HFFc6 (cell line): ENCODE measurements at regions not wholly inside any gene's neighbourhood (a gene's known extent, or its start where the extent isn't known, plus 50 kb on each side); places are given as distances from the start of the nearest gene placed in this dataset.
A peak's percentile ranks its signal among the peaks of the same experiment; 100 is the strongest.

Experiments
- DNase-seq: peaks from one replicate; pipeline ENCODE4 v3.0.0-alpha.2; 2018
- H3K27ac Mint-ChIP-seq: 2 replicates; pipeline ENCODE4 v1.8.0; 2020; ENCODE audit warnings: mild to moderate bottlenecking, mixed read lengths
- H3K27me3 Mint-ChIP-seq: 2 replicates; pipeline ENCODE4 v1.8.0; 2021; ENCODE audit warnings: mild to moderate bottlenecking, moderate library complexity, mixed read lengths; ENCODE audit not compliant: insufficient read depth
- H3K36me3 Mint-ChIP-seq: 2 replicates; pipeline ENCODE4 v1.8.0; 2021; ENCODE audit warnings: low read depth, mixed read lengths
- H3K4me1 Mint-ChIP-seq: 2 replicates; pipeline ENCODE4 v1.8.0; 2020; ENCODE audit warnings: low read depth, mixed read lengths
- H3K4me3 Mint-ChIP-seq: 2 replicates; pipeline ENCODE4 v1.8.0; 2020; ENCODE audit warnings: mild to moderate bottlenecking, moderate library complexity, mixed read lengths
- H3K9me3 Mint-ChIP-seq: 2 replicates; pipeline ENCODE4 v1.8.0; 2020; ENCODE audit warnings: mild to moderate bottlenecking, mixed read lengths
- CTCF ChIP-seq: fragments of 200-600 bp; sonication (generic); IDR thresholded peaks from 2 replicates; pipeline ENCODE4 v1.5.0; 2021; ENCODE audit warnings: antibody characterized with exemption, mild to moderate bottlenecking

GRCh38 chr3:15997274-15997943 is 177.1 kb upstream of the GALNT15 start:
- no peak overlapping the region for H3K4me3 Mint-ChIP-seq
- no peak for DNase-seq
- TF ChIP-seq CTCF = no peak
- H3K36me3 Mint-ChIP-seq = no peaks in the 10 kb centered on the region
- peaks cover 14% of the 10 kb centered on the region; the same call in 1 of the 2 replicates for H3K4me1 Mint-ChIP-seq
- no peaks in the 10 kb centered on the region for H3K9me3 Mint-ChIP-seq
- peaks cover 2% of the 10 kb centered on the region; the same call in 1 of the 2 replicates for H3K27me3 Mint-ChIP-seq
- H3K27ac Mint-ChIP-seq = no peak overlapping the region

GRCh38 chr3:15998911-15999310 is 175.6 kb upstream of the GALNT15 start:
- peaks cover 11% of the 10 kb centered on the region; the same call in 1 of the 2 replicates for H3K4me1 Mint-ChIP-seq
- H3K27me3 Mint-ChIP-seq = peaks cover 2% of the 10 kb centered on the region; the same call in 1 of the 2 replicates
- 0 out of 2 replicates have a peak, but pooled peaks cover 4% of the 10 kb centered on the region for H3K36me3 Mint-ChIP-seq
- no peak overlapping the region for H3K27ac Mint-ChIP-seq
- no peak for TF ChIP-seq CTCF
- H3K4me3 Mint-ChIP-seq = no peak overlapping the region
- no peak for DNase-seq
- H3K9me3 Mint-ChIP-seq = no peaks in the 10 kb centered on the region

- Mint-ChIP-seq H3K4me1 (peaks cover 2% of the 10 kb centered on the region), H3K36me3 (peaks cover 22% of the 10 kb centered on the region), H3K27me3 (peaks cover 2% of the 10 kb centered on the region; the same call in 1 of the 2 replicates), H3K4me3 (no peak overlapping the region), H3K9me3 (peaks cover 13% of the 10 kb centered on the region; the same call in 1 of the 2 replicates), H3K27ac (no peak overlapping the region)
- no peak for TF ChIP-seq CTCF
- DNase-seq = no peak
These were observed 169.7 kb upstream of the GALNT15 start for GRCh38 chr3:16004812-16005211.

GRCh38 chr3:16011376-16011775 is 163.1 kb upstream of the GALNT15 start:
- DNase-seq = no peak
- TF ChIP-seq CTCF = no peak

GRCh38 chr3:16012086-16012485 is 162.4 kb upstream of the GALNT15 start:
- peaks cover 13% of the 10 kb centered on the region; the same call in 1 of the 2 replicates for H3K9me3 Mint-ChIP-seq
- H3K4me3 Mint-ChIP-seq = peak overlapping the region; percentile 76
- no peak for TF ChIP-seq CTCF
- peaks cover 2% of the 10 kb centered on the region for H3K27me3 Mint-ChIP-seq
- peaks cover 52% of the 10 kb centered on the region for H3K4me1 Mint-ChIP-seq
- H3K27ac Mint-ChIP-seq = peak overlapping the region; percentile 80
- H3K36me3 Mint-ChIP-seq = peaks cover 15% of the 10 kb centered on the region
- DNase-seq = peak; percentile 51

More at GRCh38 chr3:16011376-16011775, 163.1 kb upstream of the GALNT15 start:
- H3K36me3 Mint-ChIP-seq = peaks cover 18% of the 10 kb centered on the region
- peak overlapping the region; percentile 57 for H3K4me3 Mint-ChIP-seq
- peaks cover 52% of the 10 kb centered on the region for H3K4me1 Mint-ChIP-seq
- H3K9me3 Mint-ChIP-seq = peaks cover 13% of the 10 kb centered on the region; the same call in 1 of the 2 replicates
- peak overlapping the region; percentile 80 for H3K27ac Mint-ChIP-seq
- H3K27me3 Mint-ChIP-seq = peaks cover 2% of the 10 kb centered on the region
